Adrenal gland (tissue), 5 donors: ENCODE measurements at regions not wholly inside any gene's neighbourhood (a gene's known extent, or its start where the extent isn't known, plus 50 kb on each side); places are given as distances from the start of the nearest gene placed in this dataset.

Source experiments
- POLR2A ChIP-seq, 2 donors: fragments of 450-650 bp; IDR thresholded peaks; one replicate each; pipeline ENCODE4 v1.6.1; 2017; ENCODE audit warnings: antibody characterized with exemption in 2 of 2, mild to moderate bottlenecking in 2 of 2, moderate library complexity in 1 of 2
- TF ChIP-seq, protein P1 (sequence below), 6 experiments: fragments of 450-650 bp in 4 of 6; fragments of 200-600 bp in 2 of 6; sonication (generic) in 1 of 6; IDR thresholded peaks; 1 replicate in 5 of 6; 2 replicates in 1 of 6; pipeline versions ENCODE4 v1.5.1 to v1.8.0; 2016 to 2021; ENCODE audit warnings: antibody characterized with exemption in 6 of 6, mild to moderate bottlenecking in 2 of 6, moderate library complexity in 1 of 6
- donor health status: DM: no; HTN: no; CAD: no.

DNA sequence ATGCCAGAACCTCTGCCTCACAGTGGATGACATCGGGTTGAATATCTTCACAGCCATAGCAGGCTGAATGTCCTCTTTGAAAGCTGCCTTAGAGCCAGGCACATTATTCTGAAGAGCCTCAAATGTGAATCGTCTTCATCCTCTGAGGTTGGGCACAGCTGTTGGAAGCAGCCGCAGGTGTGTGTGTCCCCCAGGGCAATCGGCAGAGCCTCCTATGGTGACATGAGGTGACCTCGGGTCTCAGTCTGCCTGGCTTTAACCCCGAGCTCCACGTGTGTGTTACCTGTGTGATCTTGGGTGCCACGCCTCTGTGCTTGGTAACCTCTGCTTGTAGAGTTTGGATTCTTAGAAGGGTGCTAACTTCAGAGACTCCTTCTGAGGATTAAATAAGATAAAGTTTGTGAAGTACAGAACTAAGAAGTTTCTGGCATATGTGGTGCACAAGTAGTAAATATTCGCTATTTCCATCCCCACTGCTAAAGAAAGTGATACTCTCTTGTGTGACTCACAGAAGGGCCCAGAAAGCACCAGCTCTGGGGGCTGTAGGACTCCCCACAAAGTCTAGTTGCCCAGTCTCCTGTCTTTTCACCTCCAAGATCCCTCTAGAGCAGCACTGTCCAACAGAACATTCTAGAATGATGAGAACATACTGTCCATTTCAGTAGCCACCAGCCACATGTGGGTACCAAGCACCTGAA lies 500.9 kb downstream of the NPHP4 start:
- TF ChIP-seq, protein P1, sequence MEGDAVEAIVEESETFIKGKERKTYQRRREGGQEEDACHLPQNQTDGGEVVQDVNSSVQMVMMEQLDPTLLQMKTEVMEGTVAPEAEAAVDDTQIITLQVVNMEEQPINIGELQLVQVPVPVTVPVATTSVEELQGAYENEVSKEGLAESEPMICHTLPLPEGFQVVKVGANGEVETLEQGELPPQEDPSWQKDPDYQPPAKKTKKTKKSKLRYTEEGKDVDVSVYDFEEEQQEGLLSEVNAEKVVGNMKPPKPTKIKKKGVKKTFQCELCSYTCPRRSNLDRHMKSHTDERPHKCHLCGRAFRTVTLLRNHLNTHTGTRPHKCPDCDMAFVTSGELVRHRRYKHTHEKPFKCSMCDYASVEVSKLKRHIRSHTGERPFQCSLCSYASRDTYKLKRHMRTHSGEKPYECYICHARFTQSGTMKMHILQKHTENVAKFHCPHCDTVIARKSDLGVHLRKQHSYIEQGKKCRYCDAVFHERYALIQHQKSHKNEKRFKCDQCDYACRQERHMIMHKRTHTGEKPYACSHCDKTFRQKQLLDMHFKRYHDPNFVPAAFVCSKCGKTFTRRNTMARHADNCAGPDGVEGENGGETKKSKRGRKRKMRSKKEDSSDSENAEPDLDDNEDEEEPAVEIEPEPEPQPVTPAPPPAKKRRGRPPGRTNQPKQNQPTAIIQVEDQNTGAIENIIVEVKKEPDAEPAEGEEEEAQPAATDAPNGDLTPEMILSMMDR (IDR thresholded peaks at IDR 0.05) = no peak
- TF ChIP-seq POLR2A (IDR thresholded peaks at IDR 0.05) = no peak
